GM18868 (cell line): ENCODE measurements at regions not wholly inside any gene's neighbourhood (a gene's known extent, or its start where the extent isn't known, plus 50 kb on each side); places are given as distances from the start of the nearest gene placed in this dataset.

Experiments
- ATAC-seq: cut with Tn5 transposase; IDR thresholded peaks from one replicate; pipeline ENCODE4 v1.9.1; 2021; ENCODE audit warnings: mild to moderate bottlenecking, moderate library complexity; ENCODE audit not compliant: unreplicated experiment

- no peak for ATAC-seq
Measured at GRCh38 chr1:87558921-87559320, 230.2 kb downstream of the LMO4 start.

- no peak for ATAC-seq
Measured at GRCh38 chr1:87560137-87560536, 231.5 kb downstream of the LMO4 start.

- ATAC-seq = no peak
Measured at GRCh38 chr1:87560601-87561360, 232.1 kb downstream of the LMO4 start.

- ATAC-seq = no peak
Measured at GRCh38 chr1:87563211-87563610, 234.5 kb downstream of the LMO4 start.

GRCh38 chr1:87565861-87566260 lies 237.2 kb downstream of the LMO4 start:
- no peak for ATAC-seq

- ATAC-seq = no peak
Measured at GRCh38 chr1:87568005-87568404, 239.3 kb downstream of the LMO4 start.

GRCh38 chr1:87568911-87569310 lies 240.2 kb downstream of the LMO4 start:
- ATAC-seq = no peak

GRCh38 chr1:87572008-87572407 lies 243.3 kb downstream of the LMO4 start:
- ATAC-seq = no peak

GRCh38 chr1:87572891-87573290 lies 244.2 kb downstream of the LMO4 start:
- no peak for ATAC-seq

- no peak for ATAC-seq
Measured at GRCh38 chr1:87575528-87575927, 246.8 kb downstream of the LMO4 start.

- no peak for ATAC-seq
Measured at GRCh38 chr1:87578464-87578863, 249.8 kb downstream of the LMO4 start.

- ATAC-seq = no peak
Measured at GRCh38 chr1:87583459-87583858, 254.8 kb downstream of the LMO4 start.

GRCh38 chr1:87584586-87584985 lies 255.9 kb downstream of the LMO4 start:
- ATAC-seq = no peak

GRCh38 chr1:87586501-87586900 lies 257.8 kb downstream of the LMO4 start:
- no peak for ATAC-seq

- peak; percentile 72 for ATAC-seq
Measured at GRCh38 chr1:87588495-87588894, 259.8 kb downstream of the LMO4 start.

- ATAC-seq = no peak
Measured at GRCh38 chr1:87591492-87591891, 262.8 kb downstream of the LMO4 start.

- ATAC-seq = peak; percentile 83
Measured at GRCh38 chr1:87592156-87592555, 263.5 kb downstream of the LMO4 start.

GRCh38 chr1:87594736-87595383 lies 266.2 kb downstream of the LMO4 start:
- no peak for ATAC-seq

- ATAC-seq = no peak
Measured at GRCh38 chr1:87595384-87595781, 266.7 kb downstream of the LMO4 start.

- no peak for ATAC-seq
Measured at GRCh38 chr1:87598429-87598828, 269.7 kb downstream of the LMO4 start.

- ATAC-seq = no peak
Measured at GRCh38 chr1:87599569-87599968, 270.9 kb downstream of the LMO4 start.

- no peak for ATAC-seq
Measured at GRCh38 chr1:87600055-87600850, 271.6 kb downstream of the LMO4 start.
